B cell (primary cell): ENCODE measurements at regions not wholly inside any gene's neighbourhood (a gene's known extent, or its start where the extent isn't known, plus 50 kb on each side); places are given as distances from the start of the nearest gene placed in this dataset.

Experiments
- ATAC-seq: fragments of 200-7000 bp; cut with Tn5 transposase; one replicate; pipeline ENCODE4 v1.10.0; 2021; ENCODE audit warnings: low read depth, mild to moderate bottlenecking, moderate number of reproducible peaks, moderate library complexity
- CTCF ChIA-PET: fragments of 350-600 bp; sonication (Branson Sonifier 250); formaldehyde crosslinking; loops from one replicate; lab custom pipeline; 2021; ENCODE audit warnings: antibody characterized with exemption, inconsistent platforms; lab: Charles Lee
- POLR2A ChIA-PET: fragments of 350-600 bp; sonication (Branson Sonifier 250); formaldehyde crosslinking; loops from one replicate; lab custom pipeline; 2021; ENCODE audit warnings: antibody characterized with exemption; lab: Charles Lee
- DNase-seq: peaks from one replicate; pipeline ENCODE4 v3.0.0; 2013
- H2AFZ ChIP-seq: 2 replicates; pipeline ENCODE4 v1.6.1; 2012; ENCODE audit warnings: mild to moderate bottlenecking, low read depth, low read length; ENCODE audit not compliant: insufficient read depth, poor library complexity, severe bottlenecking
- H3K27ac ChIP-seq, 2 donors: 1 replicate in 1 of 2; 2 replicates in 1 of 2; pipeline ENCODE4 v1.5.1; 2012 to 2013; ENCODE audit warnings: low read length in 2 of 2, mild to moderate bottlenecking in 2 of 2, moderate library complexity in 1 of 2
- H3K27me3 ChIP-seq, 4 experiments: fragments of 200-600 bp in 1 of 4; sonication (generic) in 1 of 4; replicated peaks in 1 of 4; 1 replicate in 2 of 4; 2 replicates in 2 of 4; pipeline versions ENCODE4 v1.6.1 to v1.7.0; 2013 to 2016; ENCODE audit warnings: low read length in 3 of 4, mild to moderate bottlenecking in 2 of 4, mixed read lengths in 1 of 4, moderate library complexity in 1 of 4; ENCODE audit not compliant: insufficient read depth in 4 of 4, control insufficient read depth in 3 of 4; ENCODE audit errors: control extremely low read depth in 1 of 4
- H3K36me3 ChIP-seq, 2 experiments: replicated peaks in 1 of 2; 1 replicate in 1 of 2; 2 replicates in 1 of 2; pipeline versions ENCODE4 v1.6.1 to v1.7.1; 2013; ENCODE audit warnings: low read length in 1 of 2; ENCODE audit not compliant: insufficient read depth in 2 of 2, control insufficient read depth in 1 of 2; ENCODE audit errors: control extremely low read depth in 1 of 2, extremely low read depth in 1 of 2
- H3K4me1 ChIP-seq, 2 donors: fragments of 200-600 bp in 1 of 2; sonication (generic) in 1 of 2; 1 replicate in 1 of 2; 2 replicates in 1 of 2; pipeline versions ENCODE4 v1.5.1 to v1.6.1; 2013 to 2017; ENCODE audit warnings: low read length in 2 of 2; ENCODE audit not compliant: control insufficient read depth in 2 of 2, insufficient read depth in 2 of 2
- H3K4me2 ChIP-seq: replicated peaks from 2 replicates; pipeline ENCODE3; 2012; ENCODE audit warnings: mild to moderate bottlenecking, low read depth, low read length; ENCODE audit not compliant: poor library complexity, severe bottlenecking
- H3K4me3 ChIP-seq, 5 experiments: fragments of 200-600 bp in 1 of 5; sonication (generic) in 1 of 5; 1 replicate in 3 of 5; 2 replicates in 2 of 5; pipeline versions ENCODE4 v1.5.1 to v1.7.0; 2011 to 2016; ENCODE audit warnings: low read length in 4 of 5, mild to moderate bottlenecking in 4 of 5, low read depth in 2 of 5, control low read depth in 1 of 5, moderate library complexity in 1 of 5; ENCODE audit not compliant: insufficient read depth in 1 of 5; ENCODE audit errors: control extremely low read depth in 1 of 5, extremely low read depth in 1 of 5
- H3K79me2 ChIP-seq: fragments of 200-600 bp; sonication (generic); one replicate; pipeline ENCODE4 v1.6.0; 2016; ENCODE audit warnings: low read length; ENCODE audit not compliant: control insufficient read depth, insufficient read depth
- H3K9ac ChIP-seq: fragments of 200-600 bp; sonication (generic); 2 replicates; pipeline ENCODE4 v1.6.1; 2017; ENCODE audit warnings: mild to moderate bottlenecking, low read length, moderate library complexity
- H3K9me3 ChIP-seq, 3 donors: one replicate each; pipeline versions ENCODE4 v1.6.1 to v1.7.1; 2013; ENCODE audit warnings: low read length in 2 of 3; ENCODE audit not compliant: control insufficient read depth in 2 of 3, insufficient read depth in 1 of 3; ENCODE audit errors: control extremely low read depth in 1 of 3
- H4K20me1 ChIP-seq: 2 replicates; pipeline ENCODE4 v1.6.0; 2012; ENCODE audit warnings: mild to moderate bottlenecking, low read length; ENCODE audit not compliant: insufficient read depth, control insufficient read depth, poor library complexity, severe bottlenecking
- H3K27ac Mint-ChIP-seq: one replicate; pipeline ENCODE4 v1.8.0; 2021; ENCODE audit warnings: mixed read lengths
- H3K27me3 Mint-ChIP-seq: one replicate; pipeline ENCODE4 v1.8.0; 2021; ENCODE audit warnings: mixed read lengths
- H3K4me1 Mint-ChIP-seq: one replicate; pipeline ENCODE4 v1.8.0; 2021; ENCODE audit warnings: mixed read lengths
- H3K4me3 Mint-ChIP-seq: one replicate; pipeline ENCODE4 v1.8.0; 2021; ENCODE audit warnings: mixed read lengths
- H3K9me3 Mint-ChIP-seq: one replicate; pipeline ENCODE4 v1.8.0; 2022; ENCODE audit warnings: mixed read lengths; ENCODE audit not compliant: insufficient read depth
- CTCF ChIP-seq: fragments of 200-600 bp; IDR thresholded peaks from one replicate; pipeline ENCODE4 v1.8.0; 2022; ENCODE audit warnings: antibody characterized with exemption, mild to moderate bottlenecking
- EZH2 ChIP-seq: IDR thresholded peaks from 2 replicates; pipeline ENCODE4 v1.6.1; 2012; ENCODE audit warnings: borderline replicate concordance, low read depth, mild to moderate bottlenecking, moderate library complexity, low read length; ENCODE audit not compliant: insufficient read depth, poor library complexity, severe bottlenecking
- WGBS: methylation state at CpG from one replicate; pipeline ENCODE4 v1.1.5; 2013; ENCODE audit warnings: missing lambda C conversion rate; ENCODE audit not compliant: insufficient coverage; 5-methylcytosine and 5-hydroxymethylcytosine counted together
- intact Hi-C: fragments of 100-400 bp; cut with micrococcal nuclease; formaldehyde crosslinking; loops from one replicate; pipeline ENCODE4 v1.10.0; 2022

DNA sequence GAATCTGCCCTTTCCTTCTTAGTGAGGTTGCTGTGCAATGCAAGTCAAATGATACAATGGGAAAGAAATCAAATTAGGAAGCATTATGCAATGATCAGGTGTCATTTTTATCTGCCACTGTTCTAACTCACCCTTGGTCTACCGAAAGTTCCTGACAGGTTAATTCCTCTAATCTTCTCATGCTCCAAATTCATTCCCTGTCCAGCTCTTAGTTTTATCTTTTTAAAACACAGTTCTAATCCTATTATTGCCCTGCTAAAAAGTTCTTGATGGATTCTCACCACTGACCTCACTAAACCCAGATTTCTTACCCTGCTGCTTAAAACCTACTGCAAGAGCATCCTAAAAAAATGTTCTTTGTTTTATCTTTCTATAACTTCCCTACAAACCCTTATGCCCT lies 1000.9 kb downstream of the CDH18 start:
- POLR2A ChIA-PET = no interaction called here
- H3K4me2 ChIP-seq = no peak overlapping the region
- CTCF ChIA-PET = no interaction called here
- no peak overlapping the region for H3K4me3 Mint-ChIP-seq
- no peaks in the 10 kb centered on the region for H4K20me1 ChIP-seq
- DNase-seq (no peak), ATAC-seq (no peak)
- no peak for TF ChIP-seq EZH2
- TF ChIP-seq CTCF = no peak
- no peak overlapping the region for H2AFZ ChIP-seq
- no peaks in the 10 kb centered on the region for H3K4me1 ChIP-seq
- no peak overlapping the region for H3K4me3 ChIP-seq
- H3K27ac Mint-ChIP-seq = no peak overlapping the region
- no peaks in the 10 kb centered on the region for H3K79me2 ChIP-seq
- H3K36me3 ChIP-seq = no peaks in the 10 kb centered on the region
- WGBS = 88% methylated on average over 1 of the region's 1 CpG
- no peaks in the 10 kb centered on the region for H3K27me3 ChIP-seq
- no peaks in the 10 kb centered on the region for H3K4me1 Mint-ChIP-seq
- H3K9me3 ChIP-seq = no peaks in the 10 kb centered on the region
- no peaks in the 10 kb centered on the region for H3K27me3 Mint-ChIP-seq
- no peak overlapping the region for H3K9ac ChIP-seq
- H3K27ac ChIP-seq = no peak overlapping the region
- peaks cover 4% of the 10 kb centered on the region for H3K9me3 Mint-ChIP-seq
- intact Hi-C loops = no loop called here

DNA sequence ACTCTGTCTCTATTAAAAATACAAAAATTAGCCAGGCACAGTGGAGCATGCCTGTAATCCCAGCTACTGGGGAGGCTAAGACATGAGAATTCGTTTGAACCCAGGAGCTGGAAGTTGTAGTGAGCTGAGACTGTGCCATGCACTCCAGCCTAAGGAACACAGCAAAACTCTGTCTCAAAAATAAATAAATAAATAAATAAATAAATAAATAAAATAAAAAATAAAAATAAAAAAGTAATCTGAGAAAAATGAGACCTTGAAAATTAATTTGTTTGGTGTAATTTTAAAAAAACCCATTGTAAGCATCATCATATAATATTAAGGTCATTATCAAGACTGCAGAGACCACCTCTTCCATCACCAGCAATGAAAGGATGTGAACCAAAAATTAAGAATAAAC lies 997.1 kb downstream of the CDH18 start:
- H3K36me3 ChIP-seq = no peaks in the 10 kb centered on the region
- no peak overlapping the region for H2AFZ ChIP-seq
- intact Hi-C loops = no loop called here
- no CpG with 5 or more reads among the region's 1 CpG for whole genome bisulfite sequencing
- CTCF ChIA-PET = no interaction called here
- H3K9me3 ChIP-seq = no peaks in the 10 kb centered on the region
- Mint-ChIP-seq H3K27me3 (no peaks in the 10 kb centered on the region), H3K9me3 (no peaks in the 10 kb centered on the region), H3K27ac (no peak overlapping the region), H3K4me3 (no peak overlapping the region), H3K4me1 (no peaks in the 10 kb centered on the region)
- no peaks in the 10 kb centered on the region for H3K27me3 ChIP-seq
- no peak overlapping the region for H3K4me3 ChIP-seq
- no peak overlapping the region for H3K9ac ChIP-seq
- no peaks in the 10 kb centered on the region for H3K4me1 ChIP-seq
- POLR2A ChIA-PET = no interaction called here
- TF ChIP-seq EZH2 (no peak), CTCF (no peak)
- ATAC-seq (no peak), DNase-seq (no peak)
- H3K4me2 ChIP-seq = no peak overlapping the region
- no peaks in the 10 kb centered on the region for H3K79me2 ChIP-seq
- no peaks in the 10 kb centered on the region for H4K20me1 ChIP-seq
- H3K27ac ChIP-seq = no peak overlapping the region
